GM21515 (cell line): ENCODE measurements at regions not wholly inside any gene's neighbourhood (a gene's known extent, or its start where the extent isn't known, plus 50 kb on each side); places are given as distances from the start of the nearest gene placed in this dataset.
"Not testable (repeated sequence)": the region's sequence is repeated elsewhere in the genome, so short reads cannot be mapped to it uniquely, and the experiment has no call there.

Experiments used
- ATAC-seq: cut with Tn5 transposase; IDR thresholded peaks from one replicate; pipeline ENCODE4 v1.9.1; 2021; ENCODE audit not compliant: unreplicated experiment

GRCh38 chr14:23829736-23830471, 123.7 kb upstream of the DHRS4 start:
- ATAC-seq, result no peak

GRCh38 chr14:23831596-23831995, 122.0 kb upstream of the DHRS4 start:
- ATAC-seq, result no peak

GRCh38 chr14:23861666-23862065, 91.9 kb upstream of the DHRS4 start:
- no peak for ATAC-seq

GRCh38 chr14:23862513-23862912, 91.1 kb upstream of the DHRS4 start:
- no peak for ATAC-seq

GRCh38 chr14:23863836-23864235, 89.7 kb upstream of the DHRS4 start:
- ATAC-seq, result no peak

- ATAC-seq, result no peak
These were observed 89.3 kb upstream of the DHRS4 start for GRCh38 chr14:23864259-23864658.

GRCh38 chr14:23864861-23865260, 88.7 kb upstream of the DHRS4 start:
- no peak for ATAC-seq

GRCh38 chr14:23865502-23865901, 88.1 kb upstream of the DHRS4 start:
- no peak for ATAC-seq

- ATAC-seq, result no peak
These were observed 87.3 kb upstream of the DHRS4 start for GRCh38 chr14:23866269-23866668.

- no peak for ATAC-seq
These were observed 84.4 kb upstream of the DHRS4 start for GRCh38 chr14:23869078-23869719.

GRCh38 chr14:23876160-23876750, 77.3 kb upstream of the DHRS4 start:
- ATAC-seq, result no peak

- ATAC-seq, result peak; percentile 75
These were observed 76.5 kb upstream of the DHRS4 start for GRCh38 chr14:23877111-23877510.

- peak; percentile 66 for ATAC-seq
These were observed 75.9 kb upstream of the DHRS4 start for GRCh38 chr14:23877538-23878180.

GRCh38 chr14:23881282-23881681, 72.3 kb upstream of the DHRS4 start:
- no peak for ATAC-seq

GRCh38 chr14:23883684-23884540, 69.7 kb upstream of the DHRS4 start:
- ATAC-seq, result no peak

GRCh38 chr14:23884541-23884904, 69.0 kb upstream of the DHRS4 start:
- ATAC-seq, result no peak

- no peak for ATAC-seq
These were observed 66.0 kb upstream of the DHRS4 start for GRCh38 chr14:23887536-23887935.

GRCh38 chr14:23891717-23892116, 61.9 kb upstream of the DHRS4 start:
- ATAC-seq, result not testable (repeated sequence)

GRCh38 chr14:23892289-23892688, 61.3 kb upstream of the DHRS4 start:
- not testable (repeated sequence) for ATAC-seq

- ATAC-seq, result no peak
These were observed 59.1 kb upstream of the DHRS4 start for GRCh38 chr14:23894362-23895052.
